OCI-LY1 (cell line): ENCODE measurements at regions not wholly inside any gene's neighbourhood (a gene's known extent, or its start where the extent isn't known, plus 50 kb on each side); places are given as distances from the start of the nearest gene placed in this dataset.

ENCODE experiments used
- EZH2 ChIP-seq: fragments of 200-600 bp; sonication (generic), shearing (Covaris generic); IDR thresholded peaks from 2 replicates; pipeline ENCODE4 v1.8.0; 2017; ENCODE audit warnings: borderline replicate concordance, mixed run types, mild to moderate bottlenecking, antibody characterized with exemption, low read length, moderate library complexity, mixed read lengths
- TF ChIP-seq, protein P1 (sequence below): fragments of 200-600 bp; sonication (generic), shearing (Covaris generic); IDR thresholded peaks from 2 replicates; pipeline ENCODE4 v1.5.1; 2017; ENCODE audit warnings: mild to moderate bottlenecking, antibody characterized with exemption, low read length, moderate library complexity, mixed read lengths

DNA sequence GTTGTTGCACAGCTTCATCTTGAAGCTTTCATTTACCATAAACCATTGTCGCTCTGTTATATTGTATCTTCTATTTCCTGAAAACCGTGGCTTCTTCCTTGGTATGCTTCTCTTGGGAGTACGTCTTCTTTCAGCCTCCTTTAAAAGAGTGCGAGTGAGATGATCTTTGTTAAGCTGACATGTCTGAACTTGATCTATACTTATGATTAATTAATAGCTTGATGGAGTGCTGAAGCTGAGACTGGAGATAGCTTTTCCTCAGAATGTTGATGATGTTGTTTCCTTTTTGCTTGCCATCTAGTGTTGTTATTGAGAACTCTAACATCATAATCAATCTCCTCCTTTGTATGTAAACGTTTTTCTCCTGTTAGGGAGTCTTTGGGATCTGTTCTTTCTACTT, 529.3 kb upstream of the SPRY2 start:
- TF ChIP-seq, protein P1, sequence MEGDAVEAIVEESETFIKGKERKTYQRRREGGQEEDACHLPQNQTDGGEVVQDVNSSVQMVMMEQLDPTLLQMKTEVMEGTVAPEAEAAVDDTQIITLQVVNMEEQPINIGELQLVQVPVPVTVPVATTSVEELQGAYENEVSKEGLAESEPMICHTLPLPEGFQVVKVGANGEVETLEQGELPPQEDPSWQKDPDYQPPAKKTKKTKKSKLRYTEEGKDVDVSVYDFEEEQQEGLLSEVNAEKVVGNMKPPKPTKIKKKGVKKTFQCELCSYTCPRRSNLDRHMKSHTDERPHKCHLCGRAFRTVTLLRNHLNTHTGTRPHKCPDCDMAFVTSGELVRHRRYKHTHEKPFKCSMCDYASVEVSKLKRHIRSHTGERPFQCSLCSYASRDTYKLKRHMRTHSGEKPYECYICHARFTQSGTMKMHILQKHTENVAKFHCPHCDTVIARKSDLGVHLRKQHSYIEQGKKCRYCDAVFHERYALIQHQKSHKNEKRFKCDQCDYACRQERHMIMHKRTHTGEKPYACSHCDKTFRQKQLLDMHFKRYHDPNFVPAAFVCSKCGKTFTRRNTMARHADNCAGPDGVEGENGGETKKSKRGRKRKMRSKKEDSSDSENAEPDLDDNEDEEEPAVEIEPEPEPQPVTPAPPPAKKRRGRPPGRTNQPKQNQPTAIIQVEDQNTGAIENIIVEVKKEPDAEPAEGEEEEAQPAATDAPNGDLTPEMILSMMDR = no peak
- TF ChIP-seq EZH2 = no peak
